HG03045 (cell line): ENCODE measurements at regions not wholly inside any gene's neighbourhood (a gene's known extent, or its start where the extent isn't known, plus 50 kb on each side); places are given as distances from the start of the nearest gene placed in this dataset.
"Not testable (repeated sequence)": the region's sequence is repeated elsewhere in the genome, so short reads cannot be mapped to it uniquely, and the experiment has no call there.

ENCODE experiments used
- ATAC-seq: cut with Tn5 transposase; IDR thresholded peaks from one replicate; pipeline ENCODE4 v1.9.1; 2021; ENCODE audit warnings: mild to moderate bottlenecking, moderate library complexity; ENCODE audit not compliant: unreplicated experiment

DNA sequence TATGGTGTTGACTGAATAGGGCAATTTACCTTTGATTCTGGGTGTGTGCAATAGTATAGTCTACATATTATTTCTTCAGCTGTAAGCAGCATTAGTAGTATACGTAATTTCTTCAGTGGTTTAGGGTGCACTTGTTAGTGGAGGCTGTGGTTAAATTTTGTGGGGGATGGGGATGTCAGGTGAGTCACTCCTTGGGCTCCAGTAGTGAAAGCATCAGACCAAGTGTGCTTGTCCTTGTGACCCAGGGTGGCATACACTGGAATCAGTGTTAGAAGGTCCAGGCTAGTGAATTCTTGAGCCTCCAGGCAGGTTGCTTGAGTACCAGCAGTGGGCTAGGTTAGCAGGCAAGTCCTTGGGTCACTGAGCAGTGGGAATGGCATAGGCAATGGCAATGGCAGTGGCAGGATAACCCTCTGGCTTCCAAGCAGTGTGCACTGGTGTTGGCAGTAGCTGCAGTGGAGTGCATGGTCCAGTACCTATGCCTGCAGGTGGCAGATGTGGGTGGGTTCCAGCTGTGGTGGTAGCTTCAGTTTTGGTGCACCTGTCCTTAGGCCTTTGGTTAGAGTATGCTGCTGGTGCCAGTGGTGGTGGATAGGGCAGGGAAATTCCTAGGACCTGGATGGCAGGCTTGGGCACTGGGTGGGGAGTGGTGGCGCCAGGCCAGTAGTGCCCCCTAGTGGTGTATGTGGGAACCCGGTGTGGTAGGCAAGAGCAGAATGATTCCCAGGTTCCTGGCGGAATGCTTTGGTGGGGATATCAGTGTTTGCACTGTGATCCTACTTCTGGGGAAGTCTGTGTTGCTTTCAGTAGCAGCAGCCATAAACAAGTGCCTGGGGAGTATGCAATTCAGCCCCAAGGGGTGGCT is 531.0 kb downstream of the SMARCA1 start:
- no peak for ATAC-seq

DNA sequence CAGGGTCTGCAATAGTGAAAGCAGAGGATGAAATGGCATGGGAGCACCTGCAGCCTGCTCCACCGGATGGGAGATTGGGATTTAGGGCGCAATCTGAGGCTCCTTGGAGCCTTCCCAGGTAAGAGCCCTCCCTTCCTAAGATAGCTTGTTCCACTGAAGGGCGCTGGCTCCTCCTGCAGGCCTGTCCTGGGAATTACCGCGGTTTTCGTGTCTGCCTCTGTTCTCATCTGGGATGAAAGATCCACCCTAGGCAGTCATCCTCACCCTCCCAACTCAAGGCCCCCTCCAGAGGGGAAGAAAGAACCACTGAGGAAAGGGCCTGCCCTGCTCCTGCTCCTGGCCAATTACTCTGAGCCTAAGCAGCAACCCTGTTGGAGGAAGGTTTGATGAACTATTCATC is 547.5 kb downstream of the SMARCA1 start:
- no peak for ATAC-seq

- no peak for ATAC-seq
Observed at GRCh38 chrX:128973033-128973432, 550.3 kb downstream of the SMARCA1 start.

GRCh38 chrX:128961290-128961689 is 562.0 kb downstream of the SMARCA1 start:
- no peak for ATAC-seq

DNA sequence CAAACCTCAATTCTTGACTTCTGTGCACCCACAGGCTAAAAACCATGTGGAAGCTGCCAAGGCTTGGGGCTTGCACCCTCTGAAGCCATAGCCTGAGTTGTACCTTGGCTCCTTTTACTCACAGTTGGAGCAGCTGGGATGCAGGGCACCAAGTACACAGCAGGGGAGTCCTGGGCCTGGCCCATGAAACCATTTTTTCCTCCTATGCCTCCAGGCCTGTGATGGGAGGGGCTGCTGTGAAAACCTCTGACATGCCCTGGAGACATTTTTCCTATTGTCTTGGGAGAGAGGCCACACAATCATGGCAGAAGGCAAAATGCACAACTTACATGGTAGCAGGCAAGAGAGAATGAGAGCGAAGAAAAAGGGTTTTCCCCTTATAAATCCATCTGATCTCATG is 568.6 kb downstream of the SMARCA1 start:
- ATAC-seq, result not testable (repeated sequence)

DNA sequence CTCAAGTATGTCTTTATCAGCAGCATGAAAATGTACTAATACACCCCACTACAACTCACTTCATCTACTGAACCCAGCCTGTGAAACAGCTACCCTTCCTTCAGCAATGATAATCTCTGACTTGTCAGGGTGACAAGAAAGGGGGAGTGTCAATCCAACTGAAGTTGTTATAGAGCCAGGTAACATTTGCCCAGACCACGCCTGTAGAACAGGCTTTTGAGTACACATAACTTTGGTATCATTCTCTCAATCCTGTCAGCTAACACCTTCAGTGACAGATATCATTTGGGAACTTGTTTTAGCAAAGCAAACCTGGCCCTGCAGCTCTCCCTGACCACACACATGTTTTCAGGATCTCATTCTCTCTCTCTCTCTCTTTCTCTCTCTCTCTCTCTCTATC is 592.2 kb downstream of the SMARCA1 start:
- ATAC-seq, result no peak

DNA sequence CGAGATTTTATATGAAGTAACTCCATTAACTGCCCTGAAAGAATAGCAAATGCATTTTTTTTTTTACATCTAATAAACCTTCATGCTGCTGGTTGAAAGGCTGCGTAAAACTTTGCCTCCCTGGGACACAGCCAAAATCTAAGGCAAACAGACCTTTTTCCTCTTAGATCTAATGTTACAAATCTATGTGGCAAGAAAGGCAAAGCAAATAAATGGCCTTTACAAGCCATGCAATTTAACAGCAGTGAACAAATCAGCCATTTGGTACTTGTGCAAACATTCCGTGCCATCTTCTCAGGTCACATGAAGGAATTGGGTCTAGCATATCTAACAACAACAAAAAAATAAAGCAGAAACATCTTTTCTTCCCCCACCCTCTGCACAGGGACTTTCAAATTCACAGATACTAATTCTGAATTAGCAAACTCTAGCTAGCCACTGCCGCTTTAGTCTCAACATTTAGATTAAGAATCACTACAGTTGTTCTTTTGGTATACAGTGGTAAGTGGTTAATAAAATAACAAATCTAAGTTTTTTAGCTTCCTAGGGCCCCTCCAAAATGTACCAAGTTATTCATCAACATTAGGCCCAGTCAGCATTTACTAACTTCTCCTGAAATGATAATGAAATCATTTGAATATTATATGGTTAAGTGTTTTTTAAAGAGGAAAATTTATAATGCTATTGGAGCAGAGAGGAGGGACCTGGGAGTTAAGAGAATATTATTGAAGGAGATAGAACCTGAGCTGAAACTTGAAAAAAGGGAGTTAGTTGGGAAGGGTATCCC is 593.8 kb downstream of the SMARCA1 start:
- ATAC-seq, result no peak

GRCh38 chrX:128928636-128929035 is 594.7 kb downstream of the SMARCA1 start:
- no peak for ATAC-seq

GRCh38 chrX:128927363-128927762 is 595.9 kb downstream of the SMARCA1 start:
- ATAC-seq, result no peak

- no peak for ATAC-seq
Observed at GRCh38 chrX:128906753-128907152, 616.5 kb downstream of the SMARCA1 start.

DNA sequence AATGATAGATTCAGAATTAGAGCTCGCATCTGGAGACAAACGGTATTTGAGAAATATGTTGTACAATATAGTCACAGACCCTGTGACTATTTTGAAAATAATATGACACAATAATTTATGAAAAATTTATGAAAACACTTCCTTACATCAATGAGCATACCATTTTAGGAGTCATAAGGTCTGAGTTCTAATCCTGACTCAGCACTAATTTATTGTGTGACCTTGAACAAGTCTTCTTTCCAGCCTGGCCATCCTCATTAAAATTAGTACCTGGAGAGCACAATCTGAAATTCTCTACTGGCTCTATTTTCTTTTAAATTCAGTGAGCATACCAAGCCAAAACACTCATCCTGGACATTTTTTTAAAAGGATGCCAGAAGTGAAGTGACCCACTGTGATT is 622.3 kb downstream of the SMARCA1 start:
- no peak for ATAC-seq

GRCh38 chrX:128897621-128898020 is 625.7 kb downstream of the SMARCA1 start:
- ATAC-seq, result no peak

- ATAC-seq, result no peak
Observed at GRCh38 chrX:128891554-128891953, 631.7 kb downstream of the SMARCA1 start.

- no peak for ATAC-seq
Observed at GRCh38 chrX:128884430-128884829, 638.9 kb downstream of the SMARCA1 start.

GRCh38 chrX:128883650-128884049 is 639.6 kb downstream of the SMARCA1 start:
- ATAC-seq, result no peak

GRCh38 chrX:128870361-128870760 is 652.9 kb downstream of the SMARCA1 start:
- ATAC-seq, result no peak

- no peak for ATAC-seq
Observed at GRCh38 chrX:128862557-128862956, 660.7 kb downstream of the SMARCA1 start.

GRCh38 chrX:128848374-128848773 is 674.9 kb downstream of the SMARCA1 start:
- no peak for ATAC-seq

DNA sequence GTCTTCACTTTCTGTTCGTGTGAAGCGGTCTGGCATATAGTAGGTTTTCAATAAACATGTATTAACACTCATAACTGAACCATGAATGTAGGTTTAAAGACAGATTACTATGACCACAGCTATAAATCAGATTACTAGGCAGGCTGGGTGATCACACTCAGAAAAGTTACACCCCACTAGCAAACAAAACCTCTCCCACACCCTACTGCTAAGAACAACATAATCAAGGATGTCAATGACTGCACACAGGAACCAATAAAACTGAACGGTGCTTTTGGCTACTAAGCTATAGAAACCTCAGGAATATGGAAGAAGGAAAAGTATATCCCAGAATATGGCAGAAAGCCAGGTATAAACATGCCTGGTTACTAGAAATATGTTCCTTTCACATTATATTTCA is 676.9 kb downstream of the SMARCA1 start:
- ATAC-seq, result no peak

DNA sequence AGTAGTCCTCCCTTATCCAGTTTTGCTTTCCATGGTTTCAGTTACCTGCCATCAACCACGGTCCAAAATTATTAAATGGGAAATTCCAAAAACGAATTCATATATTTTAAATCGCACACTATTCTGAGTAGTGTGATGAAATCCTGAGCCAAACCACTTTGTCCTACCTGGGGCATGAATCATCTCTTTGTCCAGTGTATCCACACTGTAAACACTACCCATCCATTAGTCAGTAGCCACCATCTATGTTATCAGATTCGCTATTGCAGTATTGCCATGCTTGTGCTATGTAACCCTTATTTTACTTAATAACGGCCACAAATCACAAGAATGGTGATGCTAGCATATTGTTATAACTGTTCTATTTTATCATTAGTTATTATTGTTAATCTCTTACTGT is 704.6 kb downstream of the SMARCA1 start:
- no peak for ATAC-seq

GRCh38 chrX:128816919-128817318 is 706.4 kb downstream of the SMARCA1 start:
- no peak for ATAC-seq

DNA sequence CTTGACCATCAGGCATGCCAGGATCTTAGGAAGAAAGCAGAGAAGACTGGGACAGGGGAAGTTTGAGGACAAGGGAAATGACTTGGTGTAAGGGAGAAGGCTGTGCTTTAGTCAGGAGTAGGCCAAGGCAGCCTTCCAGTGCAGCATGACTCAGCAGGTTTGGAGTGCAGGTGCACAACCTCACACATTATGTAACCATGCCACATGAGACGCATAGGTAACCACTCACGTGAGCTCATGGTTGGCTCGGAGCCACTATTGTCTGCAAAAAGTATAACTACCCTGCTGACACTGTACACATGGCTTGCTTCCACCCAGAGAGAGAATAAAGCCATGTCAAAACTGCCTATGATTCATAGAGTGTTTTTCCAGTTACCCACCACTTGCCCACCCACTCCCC is 715.9 kb downstream of the SMARCA1 start:
- no peak for ATAC-seq
